HepG2 (cell line): ENCODE measurements at regions not wholly inside any gene's neighbourhood (a gene's known extent, or its start where the extent isn't known, plus 50 kb on each side); places are given as distances from the start of the nearest gene placed in this dataset.

Experiments used
- ATAC-seq: fragments of 200-7000 bp; cut with Tn5 transposase; 3 replicates; pipeline ENCODE4 v1.9.1; 2020; ENCODE audit warnings: mild to moderate bottlenecking, moderate library complexity
- BruUV-seq: library from RNA; stranded (reverse); fragments of 400-500 nt; replicated peaks from 2 replicates; lab custom pipeline; 2021; lab: Mats Ljungman, UMichigan
- CTCF ChIA-PET: fragments of 300-600 bp; formaldehyde crosslinking; extraction: SDS; loops from one replicate; lab custom pipeline; 2021; ENCODE audit warnings: low total read pairs, inconsistent platforms, low intra/inter-chr PET ratio; lab: Yijun Ruan, JAX
- POLR2A ChIA-PET: fragments of 350-600 bp; sonication (Branson Sonifier 250); formaldehyde crosslinking; loops from one replicate; lab custom pipeline; 2020; ENCODE audit warnings: antibody characterized with exemption, inconsistent platforms; lab: Yijun Ruan, JAX
- DNase-seq: peaks from one replicate; pipeline ENCODE4 v3.0.0-alpha.2; 2015; ENCODE audit warnings: low spot score
- FAIRE-seq: peaks from 3 replicates; lab custom pipeline; 2011; peaks lifted over from hg19 to GRCh38; lab: Jason Lieb, UNC
- H2AFZ ChIP-seq: one replicate; pipeline ENCODE4 v1.6.1; 2011; ENCODE audit warnings: low read length, inconsistent platforms
- H3K27ac ChIP-seq: fragments of 300-600 bp; 3 replicates; pipeline ENCODE4 v1.8.0; 2011; ENCODE audit warnings: mixed run types, mild to moderate bottlenecking, mixed read lengths, low read length, inconsistent platforms; ENCODE audit not compliant: insufficient read depth; ENCODE audit errors: extremely low read length
- H3K27me3 ChIP-seq, 2 experiments: fragments of 200-600 bp in 1 of 2; 2 replicates in 1 of 2; 3 replicates in 1 of 2; pipeline versions ENCODE4 v1.6.0 to v1.8.0; 2011; ENCODE audit warnings: low read length in 2 of 2, mild to moderate bottlenecking in 2 of 2, moderate library complexity in 2 of 2, inconsistent platforms in 1 of 2; ENCODE audit not compliant: insufficient read depth in 2 of 2, control insufficient read depth in 1 of 2
- H3K36me3 ChIP-seq, 2 experiments: fragments of 200-600 bp in 1 of 2; replicated peaks in 1 of 2; 2 replicates in 1 of 2; 3 replicates in 1 of 2; pipeline versions ENCODE4 v1.5.1 to v1.8.0; 2011; ENCODE audit warnings: low read length in 2 of 2, inconsistent platforms in 1 of 2; ENCODE audit not compliant: insufficient read depth in 2 of 2, control insufficient read depth in 1 of 2
- H3K4me1 ChIP-seq: 2 replicates; pipeline ENCODE4 v1.5.1; 2012; ENCODE audit warnings: low read length, inconsistent platforms; ENCODE audit not compliant: insufficient read depth
- H3K4me2 ChIP-seq: 2 replicates; pipeline ENCODE4 v1.6.0; 2011; ENCODE audit warnings: low read depth, low read length, inconsistent platforms
- H3K4me3 ChIP-seq, 3 experiments: fragments of 200-600 bp in 1 of 3; sonication (generic), shearing (Covaris generic) in 1 of 3; replicated peaks in 1 of 3; 2 replicates each; pipeline ENCODE4 v1.5.1; 2011 to 2016; ENCODE audit warnings: low read length in 3 of 3, inconsistent platforms in 2 of 3, low read depth in 2 of 3, mild to moderate bottlenecking in 2 of 3, control low read depth in 1 of 3, mixed read lengths in 1 of 3; ENCODE audit not compliant: insufficient read depth in 1 of 3
- H3K79me2 ChIP-seq: one replicate; pipeline ENCODE4 v1.6.1; 2011; ENCODE audit warnings: low read length, inconsistent platforms; ENCODE audit not compliant: insufficient read depth
- H3K9ac ChIP-seq: 2 replicates; pipeline ENCODE4 v1.6.0; 2011; ENCODE audit warnings: mild to moderate bottlenecking, low read depth, low read length, inconsistent platforms; ENCODE audit not compliant: insufficient read depth
- H3K9me3 ChIP-seq: 2 replicates; pipeline ENCODE4 v1.5.1; 2012; ENCODE audit warnings: mild to moderate bottlenecking, low read length
- H4K20me1 ChIP-seq: 2 replicates; pipeline ENCODE4 v1.6.0; 2011; ENCODE audit warnings: inconsistent platforms, mild to moderate bottlenecking, low read length, moderate library complexity; ENCODE audit not compliant: insufficient read depth
- ARNT ChIP-seq: fragments of 450-650 bp; IDR thresholded peaks from 2 replicates; pipeline ENCODE4 v1.6.1; 2017
- ATF7 ChIP-seq, 2 experiments: fragments of 450-650 bp in 1 of 2; sonication (generic) in 1 of 2; formaldehyde crosslinking in 1 of 2; IDR thresholded peaks; 2 replicates each; pipeline versions ENCODE4 v1.4.0 to v1.6.1; 2016 to 2020; ENCODE audit warnings: antibody characterized with exemption in 1 of 2, mild to moderate bottlenecking in 1 of 2, missing genetic modification reagents in 1 of 2
- ATM ChIP-seq: fragments of 450-650 bp; IDR thresholded peaks from 2 replicates; pipeline ENCODE4 v1.7.1; 2017; ENCODE audit warnings: mild to moderate bottlenecking, borderline replicate concordance
- CREM ChIP-seq, 2 experiments: sonication (generic) in 1 of 2; formaldehyde crosslinking in 1 of 2; IDR thresholded peaks; 2 replicates each; pipeline versions ENCODE4 v1.4.0 to v1.6.1; 2016 to 2020; ENCODE audit warnings: antibody characterized with exemption in 1 of 2, mild to moderate bottlenecking in 1 of 2, missing genetic modification reagents in 1 of 2
- EEA1 ChIP-seq: sonication (generic); formaldehyde crosslinking; IDR thresholded peaks from 2 replicates; pipeline ENCODE4 v1.5.1; 2020; ENCODE audit warnings: mild to moderate bottlenecking, missing genetic modification reagents, borderline replicate concordance
- MTA1 ChIP-seq: sonication (generic); formaldehyde crosslinking; IDR thresholded peaks from 2 replicates; pipeline ENCODE4 v1.4.0; 2020; ENCODE audit warnings: missing genetic modification reagents, mild to moderate bottlenecking, borderline replicate concordance
- ZBTB39 ChIP-seq: sonication (generic); formaldehyde crosslinking; IDR thresholded peaks from 2 replicates; pipeline ENCODE4 v1.5.0; 2020; ENCODE audit warnings: missing genetic modification reagents
- ZNF136 ChIP-seq: sonication (generic); formaldehyde crosslinking; IDR thresholded peaks from 2 replicates; pipeline ENCODE4 v1.8.1; 2022; ENCODE audit warnings: low read depth, mild to moderate bottlenecking, moderate library complexity, missing genetic modification reagents
- ZNF282 ChIP-seq: fragments of 450-650 bp; IDR thresholded peaks from 2 replicates; pipeline ENCODE4 v1.6.1; 2018; ENCODE audit not compliant: partially characterized antibody
- WGBS: methylation state at CpG from one replicate; pipeline ENCODE4 v1.1.6; 2017; ENCODE audit warnings: low lambda C conversion rate; 5-methylcytosine and 5-hydroxymethylcytosine counted together
- in situ Hi-C: cut with HindIII; loops from 2 replicates; pipeline ENCODE4 v1.10.0; 2017; ENCODE audit warnings: low pct_unique_long_range_greater_than_20kb; ENCODE audit not compliant: extremely low pct_ligation_motif_present
- intact Hi-C: fragments of 100-400 bp; cut with micrococcal nuclease; formaldehyde crosslinking; loops from one replicate; pipeline ENCODE4 v1.10.0; 2022; ENCODE audit not compliant: unreplicated experiment

GRCh38 chr12:25352083-25352918, 101.6 kb upstream of the KRAS start:
- Histone ChIP-seq H3K27ac (no peak overlapping the region), H3K79me2 (no peaks in the 10 kb centered on the region), H3K27me3 (no peaks in the 10 kb centered on the region), H3K4me3 (no peak overlapping the region), H3K36me3 (no peaks in the 10 kb centered on the region), H3K9me3 (no peaks in the 10 kb centered on the region), H2AFZ (no peak overlapping the region), H3K4me2 (no peak overlapping the region), H3K9ac (no peak overlapping the region), H3K4me1 (no peaks in the 10 kb centered on the region), H4K20me1 (no peaks in the 10 kb centered on the region)
- intact Hi-C loops (no loop called here), in situ Hi-C loops (no loop called here)
- WGBS: 8% methylated on average over 4 of the region's 4 CpGs
- ChIA-PET POLR2A (no interaction called here), CTCF (no interaction called here)
- no peak for DNase-seq
- ATAC-seq: no peak
- FAIRE-seq: no peak
- TF ChIP-seq ZBTB39 (CRISPR knock-in tag) (no peak), ZNF136 (no peak), EEA1 (no peak), ATM (no peak), CREM (IDR thresholded peaks at IDR 0.05) (no peak), CREM (CRISPR knock-in tag; IDR thresholded peaks at IDR 0.05) (no peak), MTA1 (no peak), ATF7 (IDR thresholded peaks at IDR 0.05) (no peak), ATF7 (CRISPR knock-in tag; IDR thresholded peaks at IDR 0.05) (no peak), ZNF282 (no peak), ARNT (no peak)
- BruUV-seq: no TSS peak
